HG03521 (cell line): ENCODE measurements at regions not wholly inside any gene's neighbourhood (a gene's known extent, or its start where the extent isn't known, plus 50 kb on each side); places are given as distances from the start of the nearest gene placed in this dataset.
A peak's percentile ranks its signal among the peaks of the same experiment; 100 is the strongest.
"Not testable (repeated sequence)": the region's sequence is repeated elsewhere in the genome, so short reads cannot be mapped to it uniquely, and the experiment has no call there.

Experiments
- ATAC-seq: cut with Tn5 transposase; IDR thresholded peaks from one replicate; pipeline ENCODE4 v1.9.1; 2021; ENCODE audit warnings: mild to moderate bottlenecking, moderate library complexity; ENCODE audit not compliant: unreplicated experiment

- no peak for ATAC-seq
Measured at GRCh38 chr7:86592185-86592584, 51.5 kb upstream of the GRM3 start.

GRCh38 chr7:86574006-86574405, 69.7 kb upstream of the GRM3 start:
- ATAC-seq = no peak

GRCh38 chr7:86558680-86559501, 84.8 kb upstream of the GRM3 start:
- ATAC-seq = no peak

- no peak for ATAC-seq
Measured at GRCh38 chr7:86534641-86535040, 109.1 kb upstream of the GRM3 start.

- ATAC-seq = no peak
Measured at GRCh38 chr7:86504229-86504628, 139.5 kb upstream of the GRM3 start.

- ATAC-seq = no peak
Measured at GRCh38 chr7:86499986-86500385, 143.7 kb upstream of the GRM3 start.

- no peak for ATAC-seq
Measured at GRCh38 chr7:86485827-86486226, 157.9 kb upstream of the GRM3 start.

GRCh38 chr7:86479144-86479543, 164.6 kb upstream of the GRM3 start:
- no peak for ATAC-seq

- no peak for ATAC-seq
Measured at GRCh38 chr7:86477343-86477935, 166.3 kb upstream of the GRM3 start.

- no peak for ATAC-seq
Measured at GRCh38 chr7:86470763-86471162, 172.9 kb upstream of the GRM3 start.

- peak; percentile 99 for ATAC-seq
Measured at GRCh38 chr7:86469680-86470295, 173.9 kb upstream of the GRM3 start.

- ATAC-seq = no peak
Measured at GRCh38 chr7:86454753-86455152, 189.0 kb upstream of the GRM3 start.

- ATAC-seq = no peak
Measured at GRCh38 chr7:86453454-86453853, 190.3 kb upstream of the GRM3 start.

GRCh38 chr7:86448856-86449255, 194.9 kb upstream of the GRM3 start:
- ATAC-seq = no peak

GRCh38 chr7:86445285-86445684, 198.4 kb upstream of the GRM3 start:
- no peak for ATAC-seq

GRCh38 chr7:86444245-86444644, 199.5 kb upstream of the GRM3 start:
- no peak for ATAC-seq

GRCh38 chr7:86440420-86440819, 203.3 kb upstream of the GRM3 start:
- ATAC-seq = not testable (repeated sequence)

GRCh38 chr7:86437951-86438450, 205.7 kb upstream of the GRM3 start:
- ATAC-seq = no peak

GRCh38 chr7:86431761-86432160, 211.9 kb upstream of the GRM3 start:
- no peak for ATAC-seq

- ATAC-seq = no peak
Measured at GRCh38 chr7:86411814-86412213, 231.9 kb upstream of the GRM3 start.

GRCh38 chr7:86407291-86407690, 236.4 kb upstream of the GRM3 start:
- ATAC-seq = no peak

GRCh38 chr7:86391813-86392212, 251.9 kb upstream of the GRM3 start:
- no peak for ATAC-seq
